Dendritic cell treated with granulocyte-macrophage colony-stimulating factor and Interleukin-4, amounts not matched to agents 40 ng/mL and 50 ng/mL, for 4 days (primary cell): ENCODE measurements at regions not wholly inside any gene's neighbourhood (a gene's known extent, or its start where the extent isn't known, plus 50 kb on each side); places are given as distances from the start of the nearest gene placed in this dataset.
"Not testable (repeated sequence)": the region's sequence is repeated elsewhere in the genome, so short reads cannot be mapped to it uniquely, and the experiment has no call there.

Source experiments
- H3K27ac Mint-ChIP-seq: one replicate; pipeline ENCODE4 v1.8.0; 2022; ENCODE audit warnings: mild to moderate bottlenecking, mixed read lengths
- H3K27me3 Mint-ChIP-seq: one replicate; pipeline ENCODE4 v1.8.0; 2022; ENCODE audit warnings: mild to moderate bottlenecking, mixed read lengths
- H3K36me3 Mint-ChIP-seq: one replicate; pipeline ENCODE4 v1.8.0; 2022; ENCODE audit warnings: low read depth, mixed read lengths
- H3K4me1 Mint-ChIP-seq: one replicate; pipeline ENCODE4 v1.8.0; 2022; ENCODE audit warnings: low read depth, mixed read lengths
- H3K4me3 Mint-ChIP-seq: one replicate; pipeline ENCODE4 v1.8.0; 2022; ENCODE audit warnings: mild to moderate bottlenecking, moderate library complexity, mixed read lengths
- H3K9me3 Mint-ChIP-seq: one replicate; pipeline ENCODE4 v1.8.0; 2022; ENCODE audit warnings: mixed read lengths
- intact Hi-C: fragments of 100-400 bp; cut with micrococcal nuclease; formaldehyde crosslinking; loops from one replicate; pipeline ENCODE4 v1.15.0; 2022

- no peaks in the 10 kb centered on the region for H3K36me3 Mint-ChIP-seq
- no peaks in the 10 kb centered on the region for H3K4me1 Mint-ChIP-seq
- intact Hi-C loops = no loop called here
- H3K27ac Mint-ChIP-seq = no peak overlapping the region
- H3K4me3 Mint-ChIP-seq = no peak overlapping the region
- no peaks in the 10 kb centered on the region for H3K27me3 Mint-ChIP-seq
- H3K9me3 Mint-ChIP-seq = peaks cover 20% of the 10 kb centered on the region
Measured at GRCh38 chr11:23590596-23591308, 730.5 kb upstream of the CCDC179 start.

GRCh38 chr11:23594755-23595154, 734.5 kb upstream of the CCDC179 start:
- intact Hi-C loops = no loop called here
- Mint-ChIP-seq H3K4me1 (no peaks in the 10 kb centered on the region), H3K27me3 (no peaks in the 10 kb centered on the region), H3K36me3 (no peaks in the 10 kb centered on the region), H3K4me3 (no peak overlapping the region), H3K27ac (no peak overlapping the region), H3K9me3 (peaks cover 7% of the 10 kb centered on the region)

- Mint-ChIP-seq H3K27me3 (no peaks in the 10 kb centered on the region), H3K4me1 (no peaks in the 10 kb centered on the region), H3K36me3 (no peaks in the 10 kb centered on the region), H3K9me3 (peaks cover 22% of the 10 kb centered on the region), H3K27ac (no peak overlapping the region), H3K4me3 (no peak overlapping the region)
- intact Hi-C loops = no loop called here
Measured at GRCh38 chr11:23604966-23605365, 744.7 kb upstream of the CCDC179 start.

- Mint-ChIP-seq H3K9me3 (peaks cover 14% of the 10 kb centered on the region), H3K4me1 (no peaks in the 10 kb centered on the region), H3K27me3 (no peaks in the 10 kb centered on the region), H3K36me3 (no peaks in the 10 kb centered on the region), H3K27ac (no peak overlapping the region), H3K4me3 (no peak overlapping the region)
- intact Hi-C loops = no loop called here
Measured at GRCh38 chr11:23606191-23606590, 745.9 kb upstream of the CCDC179 start.

- intact Hi-C loops = no loop called here
- Mint-ChIP-seq H3K4me1 (no peaks in the 10 kb centered on the region), H3K27ac (no peak overlapping the region), H3K36me3 (no peaks in the 10 kb centered on the region), H3K9me3 (no peaks in the 10 kb centered on the region), H3K27me3 (no peaks in the 10 kb centered on the region), H3K4me3 (no peak overlapping the region)
Measured at GRCh38 chr11:23611726-23612125, 751.5 kb upstream of the CCDC179 start.

- intact Hi-C loops = no loop called here
- Mint-ChIP-seq H3K27me3 (no peaks in the 10 kb centered on the region), H3K4me3 (no peak overlapping the region), H3K9me3 (no peaks in the 10 kb centered on the region), H3K36me3 (no peaks in the 10 kb centered on the region), H3K27ac (no peak overlapping the region), H3K4me1 (no peaks in the 10 kb centered on the region)
Measured at GRCh38 chr11:23620617-23621016, 760.3 kb upstream of the CCDC179 start.

- Mint-ChIP-seq H3K4me1 (no peaks in the 10 kb centered on the region), H3K9me3 (peaks cover 37% of the 10 kb centered on the region), H3K4me3 (no peak overlapping the region), H3K27me3 (no peaks in the 10 kb centered on the region), H3K36me3 (no peaks in the 10 kb centered on the region), H3K27ac (no peak overlapping the region)
- intact Hi-C loops = no loop called here
Measured at GRCh38 chr11:23632293-23632692, 772.0 kb upstream of the CCDC179 start.

- H3K36me3 Mint-ChIP-seq = no peaks in the 10 kb centered on the region
- intact Hi-C loops = no loop called here
Measured at GRCh38 chr11:23644443-23644842, 784.2 kb upstream of the CCDC179 start.

GRCh38 chr11:23652336-23652735, 792.1 kb upstream of the CCDC179 start:
- H3K36me3 Mint-ChIP-seq, H3K4me1 Mint-ChIP-seq, H3K27ac Mint-ChIP-seq, H3K4me3 Mint-ChIP-seq, intact Hi-C loops, H3K27me3 Mint-ChIP-seq: not testable (repeated sequence)
- peaks cover 39% of the 10 kb centered on the region for H3K9me3 Mint-ChIP-seq

More at GRCh38 chr11:23644443-23644842, 784.2 kb upstream of the CCDC179 start:
- no peaks in the 10 kb centered on the region for H3K4me1 Mint-ChIP-seq
- H3K9me3 Mint-ChIP-seq = peaks cover 19% of the 10 kb centered on the region
- H3K27me3 Mint-ChIP-seq = no peaks in the 10 kb centered on the region
- no peak overlapping the region for H3K27ac Mint-ChIP-seq
- no peak overlapping the region for H3K4me3 Mint-ChIP-seq

GRCh38 chr11:23653071-23653675, 792.9 kb upstream of the CCDC179 start:
- intact Hi-C loops = no loop called here
- no peak overlapping the region for H3K27ac Mint-ChIP-seq
- H3K9me3 Mint-ChIP-seq = peaks cover 31% of the 10 kb centered on the region
- H3K36me3 Mint-ChIP-seq = no peaks in the 10 kb centered on the region
- H3K4me1 Mint-ChIP-seq = no peaks in the 10 kb centered on the region
- no peak overlapping the region for H3K4me3 Mint-ChIP-seq
- no peaks in the 10 kb centered on the region for H3K27me3 Mint-ChIP-seq

GRCh38 chr11:23668324-23668723, 808.0 kb upstream of the CCDC179 start:
- Mint-ChIP-seq H3K4me1 (no peaks in the 10 kb centered on the region), H3K27ac (no peak overlapping the region), H3K9me3 (peaks cover 24% of the 10 kb centered on the region), H3K4me3 (no peak overlapping the region), H3K36me3 (no peaks in the 10 kb centered on the region), H3K27me3 (no peaks in the 10 kb centered on the region)
- intact Hi-C loops = no loop called here

GRCh38 chr11:23673366-23673765, 813.1 kb upstream of the CCDC179 start:
- Mint-ChIP-seq H3K27ac (no peak overlapping the region), H3K27me3 (no peaks in the 10 kb centered on the region), H3K36me3 (no peaks in the 10 kb centered on the region), H3K4me1 (no peaks in the 10 kb centered on the region), H3K4me3 (no peak overlapping the region), H3K9me3 (no peaks in the 10 kb centered on the region)
- intact Hi-C loops = no loop called here

- no peaks in the 10 kb centered on the region for H3K36me3 Mint-ChIP-seq
- no peaks in the 10 kb centered on the region for H3K4me1 Mint-ChIP-seq
- H3K9me3 Mint-ChIP-seq = no peaks in the 10 kb centered on the region
- H3K27ac Mint-ChIP-seq = no peak overlapping the region
- no peaks in the 10 kb centered on the region for H3K27me3 Mint-ChIP-seq
- no peak overlapping the region for H3K4me3 Mint-ChIP-seq
- intact Hi-C loops = no loop called here
Measured at GRCh38 chr11:23674866-23675265, 814.6 kb upstream of the CCDC179 start.

- H3K4me3 Mint-ChIP-seq = no peak overlapping the region
- intact Hi-C loops = no loop called here
- no peaks in the 10 kb centered on the region for H3K9me3 Mint-ChIP-seq
- no peaks in the 10 kb centered on the region for H3K27me3 Mint-ChIP-seq
- no peaks in the 10 kb centered on the region for H3K36me3 Mint-ChIP-seq
- no peaks in the 10 kb centered on the region for H3K4me1 Mint-ChIP-seq
- no peak overlapping the region for H3K27ac Mint-ChIP-seq
Measured at GRCh38 chr11:23679041-23679440, 817.8 kb upstream of the LUZP2 start.

GRCh38 chr11:23679981-23680380, 816.9 kb upstream of the LUZP2 start:
- no peaks in the 10 kb centered on the region for H3K27me3 Mint-ChIP-seq
- H3K27ac Mint-ChIP-seq = no peak overlapping the region
- intact Hi-C loops = no loop called here
- H3K4me1 Mint-ChIP-seq = no peaks in the 10 kb centered on the region
- H3K36me3 Mint-ChIP-seq = no peaks in the 10 kb centered on the region
- no peak overlapping the region for H3K4me3 Mint-ChIP-seq
- no peaks in the 10 kb centered on the region for H3K9me3 Mint-ChIP-seq
